Endothelial cell of umbilical vein (primary cell): ENCODE measurements at regions not wholly inside any gene's neighbourhood (a gene's known extent, or its start where the extent isn't known, plus 50 kb on each side); places are given as distances from the start of the nearest gene placed in this dataset.

Experiments used
- BruUV-seq: library from RNA; stranded (reverse); fragments of 400-500 nt; replicated peaks from 2 replicates; lab custom pipeline; 2021; lab: Mats Ljungman, UMichigan
- CTCF ChIA-PET: fragments of 300-600, 350-600 bp; sonication (Branson Sonifier 250); formaldehyde crosslinking; loops from one replicate; lab custom pipeline; 2021; ENCODE audit warnings: antibody characterized with exemption, inconsistent platforms; lab: Charles Lee
- POLR2A ChIA-PET: fragments of 300-600, 350-600 bp; sonication (Branson Sonifier 250); formaldehyde crosslinking; loops from one replicate; lab custom pipeline; 2021; ENCODE audit warnings: antibody characterized with exemption, inconsistent platforms; lab: Charles Lee
- DNase-seq: peaks from one replicate; pipeline ENCODE4 v3.0.0-alpha.2; 2011; ENCODE audit warnings: low read depth, low spot score
- FAIRE-seq: peaks from 2 replicates; lab custom pipeline; 2011; peaks lifted over from hg19 to GRCh38; lab: Jason Lieb, UNC
- H2AFZ ChIP-seq: 2 replicates; pipeline ENCODE4 v1.6.0; 2012; ENCODE audit warnings: low read depth, low read length, control low read depth, inconsistent platforms
- H3K27ac ChIP-seq: 2 replicates; pipeline ENCODE4 v1.5.1; 2011; ENCODE audit warnings: low read depth, mild to moderate bottlenecking, control low read depth, low read length, moderate library complexity; ENCODE audit not compliant: insufficient read depth
- H3K27me3 ChIP-seq, 2 experiments: 2 replicates each; pipeline versions ENCODE4 v1.6.0 to v1.6.1; 2011; ENCODE audit warnings: low read length in 2 of 2, mixed read lengths in 1 of 2; ENCODE audit not compliant: control insufficient read depth in 2 of 2, insufficient read depth in 2 of 2
- H3K36me3 ChIP-seq, 2 experiments: 2 replicates in 1 of 2; 3 replicates in 1 of 2; pipeline ENCODE4 v1.5.1; 2011; ENCODE audit warnings: low read length in 2 of 2, mild to moderate bottlenecking in 1 of 2, moderate library complexity in 1 of 2; ENCODE audit not compliant: control insufficient read depth in 2 of 2, insufficient read depth in 2 of 2; ENCODE audit errors: extremely low read depth in 1 of 2
- H3K4me1 ChIP-seq: 3 replicates; pipeline ENCODE4 v1.5.1; 2011; ENCODE audit warnings: mild to moderate bottlenecking, low read length; ENCODE audit not compliant: control insufficient read depth, insufficient read depth; ENCODE audit errors: extremely low read depth
- H3K4me2 ChIP-seq: 2 replicates; pipeline ENCODE4 v1.6.1; 2011; ENCODE audit warnings: low read length, control low read depth, mixed read lengths; ENCODE audit not compliant: insufficient read depth
- H3K4me3 ChIP-seq, 3 experiments: fragments of 200-600 bp in 1 of 3; sonication (generic), shearing (Covaris generic) in 1 of 3; replicated peaks in 1 of 3; 2 replicates each; pipeline ENCODE4 v1.5.1; 2011 to 2016; ENCODE audit warnings: control low read depth in 3 of 3, low read length in 3 of 3, mild to moderate bottlenecking in 2 of 3, inconsistent platforms in 1 of 3, low read depth in 1 of 3, moderate library complexity in 1 of 3; ENCODE audit not compliant: insufficient read depth in 1 of 3
- H3K79me2 ChIP-seq: 2 replicates; pipeline ENCODE4 v1.6.0; 2012; ENCODE audit warnings: low read length, inconsistent platforms; ENCODE audit not compliant: control insufficient read depth, insufficient read depth
- H3K9ac ChIP-seq: replicated peaks from 2 replicates; pipeline ENCODE3; 2011; ENCODE audit warnings: low read length, control low read depth; ENCODE audit not compliant: insufficient read depth; ENCODE audit errors: extremely low read depth
- H3K9me1 ChIP-seq: replicated peaks from 3 replicates; pipeline ENCODE4 v1.6.0; 2011; ENCODE audit warnings: mild to moderate bottlenecking, low read length; ENCODE audit not compliant: control insufficient read depth, insufficient read depth; ENCODE audit errors: extremely low read depth
- H3K9me3 ChIP-seq: replicated peaks from 2 replicates; pipeline ENCODE4 v1.5.1; 2012; ENCODE audit warnings: low read length, inconsistent platforms; ENCODE audit not compliant: control insufficient read depth, insufficient read depth
- H4K20me1 ChIP-seq: replicated peaks from 2 replicates; pipeline ENCODE3; 2011; ENCODE audit warnings: mild to moderate bottlenecking, low read length; ENCODE audit not compliant: control insufficient read depth, insufficient read depth; ENCODE audit errors: extremely low read depth
- EZH2 ChIP-seq: IDR thresholded peaks from 2 replicates; pipeline ENCODE4 v1.6.1; 2012; ENCODE audit warnings: borderline replicate concordance, low read depth, mild to moderate bottlenecking, moderate library complexity, low read length, inconsistent platforms; ENCODE audit not compliant: severe bottlenecking
- FOS ChIP-seq: IDR thresholded peaks from 2 replicates; pipeline ENCODE4 v1.6.1; 2011; ENCODE audit warnings: mild to moderate bottlenecking, low read length, moderate library complexity, borderline replicate concordance; ENCODE audit not compliant: insufficient read depth
- GATA2 ChIP-seq: IDR thresholded peaks from 2 replicates; pipeline ENCODE4 v1.7.0; 2011; ENCODE audit warnings: low read depth, mild to moderate bottlenecking, moderate library complexity, mixed read lengths, low read length; ENCODE audit not compliant: insufficient read length, insufficient read depth
- JUN ChIP-seq: IDR thresholded peaks from 2 replicates; pipeline ENCODE4 v1.6.1; 2011; ENCODE audit warnings: borderline replicate concordance, low read depth; ENCODE audit not compliant: insufficient read length, insufficient read depth
- MYC ChIP-seq: IDR thresholded peaks from one replicate; pipeline ENCODE4 v1.6.1; 2011; ENCODE audit warnings: mild to moderate bottlenecking, low read depth, low read length
- POLR2A ChIP-seq: IDR thresholded peaks from 2 replicates; pipeline ENCODE4 v1.6.1; 2012; ENCODE audit warnings: low read depth, mild to moderate bottlenecking, control low read depth, low read length
- POLR2AphosphoS5 ChIP-seq: IDR thresholded peaks from 2 replicates; pipeline ENCODE4 v1.6.1; 2012; ENCODE audit warnings: low read depth, mild to moderate bottlenecking, control low read depth, low read length, moderate library complexity; ENCODE audit not compliant: insufficient read depth
- dilution Hi-C: fragments of 300-500 bp; cut with MboI; formaldehyde crosslinking; loops from one replicate; pipeline ENCODE4 v1.15.0; 2019; ENCODE audit warnings: low sequenced_read_pairs; ENCODE audit not compliant: extremely low pct_ligation_motif_present
- intact Hi-C: fragments of 100-400 bp; cut with micrococcal nuclease; formaldehyde crosslinking; loops from one replicate; pipeline ENCODE4 v1.10.0; 2022
- TF ChIP-seq, protein P1 (sequence below): IDR thresholded peaks from 2 replicates; pipeline ENCODE4 v1.6.1; 2011; ENCODE audit not compliant: insufficient read depth, insufficient read length
- TF ChIP-seq, protein P2 (sequence below), 2 donors: IDR thresholded peaks; 1 replicate in 1 of 2; 2 replicates in 1 of 2; pipeline ENCODE4 v1.5.1; 2011; ENCODE audit warnings: low read length in 2 of 2, mild to moderate bottlenecking in 2 of 2, moderate library complexity in 2 of 2, control low read depth in 1 of 2, inconsistent platforms in 1 of 2, low read depth in 1 of 2; ENCODE audit not compliant: insufficient read depth in 1 of 2; ENCODE audit errors: extremely low read depth in 1 of 2

DNA sequence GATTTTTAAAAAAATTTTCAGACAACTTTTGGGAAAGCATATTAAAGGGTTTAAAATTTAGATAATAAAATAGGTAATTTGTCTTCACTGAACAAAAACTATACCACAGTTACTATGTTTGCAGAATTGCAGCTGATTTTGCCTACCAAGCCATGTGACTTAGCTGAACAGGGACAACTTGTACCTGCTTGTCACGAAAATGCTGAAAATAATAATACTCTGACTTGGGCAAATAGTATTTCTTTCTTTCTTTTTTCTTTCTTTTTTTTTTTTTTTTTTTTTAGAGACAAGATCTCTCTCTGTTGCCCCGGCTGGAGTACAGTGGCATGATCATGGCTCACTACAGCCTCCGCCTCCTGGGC is 225.2 kb upstream of the PPP1R2C start:
- no peaks in the 10 kb centered on the region for H3K9me1 ChIP-seq
- no peak for FAIRE-seq
- no TSS peak for BruUV-seq
- no peaks in the 10 kb centered on the region for H3K4me1 ChIP-seq
- no peak overlapping the region for H3K4me2 ChIP-seq
- H3K36me3 ChIP-seq, result no peaks in the 10 kb centered on the region
- H2AFZ ChIP-seq, result no peak overlapping the region
- H4K20me1 ChIP-seq, result no peaks in the 10 kb centered on the region
- H3K4me3 ChIP-seq, result no peak overlapping the region
- intact Hi-C loops, result no loop called here
- H3K27ac ChIP-seq, result no peak overlapping the region
- TF ChIP-seq, protein P1, sequence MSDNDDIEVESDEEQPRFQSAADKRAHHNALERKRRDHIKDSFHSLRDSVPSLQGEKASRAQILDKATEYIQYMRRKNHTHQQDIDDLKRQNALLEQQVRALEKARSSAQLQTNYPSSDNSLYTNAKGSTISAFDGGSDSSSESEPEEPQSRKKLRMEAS, result no peak
- TF ChIP-seq EZH2 (no peak), JUN (no peak), POLR2A (no peak), MYC (no peak), FOS (no peak), GATA2 (no peak), POLR2AphosphoS5 (no peak)
- TF ChIP-seq, protein P2, sequence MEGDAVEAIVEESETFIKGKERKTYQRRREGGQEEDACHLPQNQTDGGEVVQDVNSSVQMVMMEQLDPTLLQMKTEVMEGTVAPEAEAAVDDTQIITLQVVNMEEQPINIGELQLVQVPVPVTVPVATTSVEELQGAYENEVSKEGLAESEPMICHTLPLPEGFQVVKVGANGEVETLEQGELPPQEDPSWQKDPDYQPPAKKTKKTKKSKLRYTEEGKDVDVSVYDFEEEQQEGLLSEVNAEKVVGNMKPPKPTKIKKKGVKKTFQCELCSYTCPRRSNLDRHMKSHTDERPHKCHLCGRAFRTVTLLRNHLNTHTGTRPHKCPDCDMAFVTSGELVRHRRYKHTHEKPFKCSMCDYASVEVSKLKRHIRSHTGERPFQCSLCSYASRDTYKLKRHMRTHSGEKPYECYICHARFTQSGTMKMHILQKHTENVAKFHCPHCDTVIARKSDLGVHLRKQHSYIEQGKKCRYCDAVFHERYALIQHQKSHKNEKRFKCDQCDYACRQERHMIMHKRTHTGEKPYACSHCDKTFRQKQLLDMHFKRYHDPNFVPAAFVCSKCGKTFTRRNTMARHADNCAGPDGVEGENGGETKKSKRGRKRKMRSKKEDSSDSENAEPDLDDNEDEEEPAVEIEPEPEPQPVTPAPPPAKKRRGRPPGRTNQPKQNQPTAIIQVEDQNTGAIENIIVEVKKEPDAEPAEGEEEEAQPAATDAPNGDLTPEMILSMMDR (IDR thresholded peaks at IDR 0.05; ENCODE audit: extremely low read depth in 1 of 2, insufficient read depth in 1 of 2, low read depth in 1 of 2, low read length in 2 of 2), result no peak
- POLR2A ChIA-PET, result no interaction called here
- DNase-seq, result no peak
- dilution Hi-C loops, result no loop called here
- no peaks in the 10 kb centered on the region for H3K79me2 ChIP-seq
- no peaks in the 10 kb centered on the region for H3K9me3 ChIP-seq
- CTCF ChIA-PET, result no interaction called here
- H3K9ac ChIP-seq, result no peak overlapping the region
- no peaks in the 10 kb centered on the region for H3K27me3 ChIP-seq
